ENCODE measurements at regions not wholly inside any gene's neighbourhood (a gene's known extent, or its start where the extent isn't known, plus 50 kb on each side); places are given as distances from the start of the nearest gene placed in this dataset.

- no peak for DNase-seq (ENCODE audit: low spot score)
These were observed 76.0 kb downstream of the FAM124B start for GRCh38 chr2:224325941-224326340.

- DNase-seq (ENCODE audit: low spot score) = no peak
These were observed 77.3 kb downstream of the FAM124B start for GRCh38 chr2:224324604-224325003.

GRCh38 chr2:224320660-224321059 is 81.2 kb downstream of the FAM124B start:
- DNase-seq (ENCODE audit: low spot score) = no peak

- no peak for DNase-seq (ENCODE audit: low spot score)
These were observed 82.2 kb downstream of the FAM124B start for GRCh38 chr2:224319750-224320149.

DNA sequence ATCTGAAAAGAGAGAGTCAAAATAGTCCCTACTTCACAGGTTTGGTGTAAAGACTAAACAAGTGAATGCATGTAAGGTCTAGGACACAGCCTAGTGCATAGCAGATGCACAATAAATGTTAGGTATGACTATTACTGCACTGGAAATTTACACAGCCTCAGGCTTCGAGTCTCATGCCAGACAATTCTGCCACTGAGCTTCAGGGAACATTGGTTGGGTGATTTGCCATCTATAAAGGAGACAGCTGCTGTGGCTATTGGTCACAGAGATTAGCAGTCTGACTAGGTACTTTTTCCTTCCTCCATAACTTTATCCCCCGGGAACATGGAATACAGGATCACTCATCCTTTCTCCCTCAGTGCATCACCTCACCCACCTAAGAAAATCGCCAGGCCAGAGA is 89.2 kb downstream of the FAM124B start:
- no peak for DNase-seq (ENCODE audit: low spot score)

GRCh38 chr2:224310943-224311625 is 90.8 kb downstream of the FAM124B start:
- DNase-seq (ENCODE audit: low spot score) = no peak

GRCh38 chr2:224309176-224309575 is 92.7 kb downstream of the FAM124B start:
- DNase-seq (ENCODE audit: low spot score) = no peak

DNA sequence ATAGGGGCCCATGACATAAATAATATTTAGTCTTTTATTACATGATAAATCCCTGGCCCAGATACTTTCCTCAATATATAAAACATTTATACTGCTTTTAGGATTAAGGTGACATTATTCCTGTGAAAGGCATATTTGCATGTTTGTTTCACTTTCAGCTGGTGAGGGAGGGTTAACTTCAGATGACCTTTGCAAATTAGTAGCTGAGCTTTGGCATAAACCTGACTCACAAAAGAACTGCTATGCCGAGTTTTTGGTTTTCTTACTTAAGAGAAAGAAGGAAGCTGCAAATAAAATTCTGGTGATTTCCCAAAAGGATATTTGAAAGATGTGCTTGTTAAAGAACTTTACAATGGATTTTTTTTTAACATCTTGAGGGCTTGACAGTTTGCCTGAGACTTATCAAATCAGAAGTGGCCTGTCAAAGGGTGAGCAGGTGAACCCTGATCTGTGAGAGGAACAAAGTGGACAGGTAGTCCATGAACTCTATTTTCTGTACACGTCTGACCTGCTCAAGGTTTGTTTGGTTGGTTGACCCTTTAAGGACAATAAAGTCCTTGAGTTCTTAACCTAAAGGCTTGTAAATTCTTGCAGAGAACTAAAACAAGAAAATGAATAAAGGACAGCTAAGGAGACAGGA is 93.5 kb downstream of the FAM124B start:
- DNase-seq (ENCODE audit: low spot score) = no peak

GRCh38 chr2:224302952-224303351 is 99.0 kb downstream of the FAM124B start:
- no peak for DNase-seq (ENCODE audit: low spot score)

GRCh38 chr2:224293976-224294375 is 107.9 kb downstream of the FAM124B start:
- DNase-seq (ENCODE audit: low spot score) = no peak

- DNase-seq (ENCODE audit: low spot score) = no peak
These were observed 114.4 kb downstream of the FAM124B start for GRCh38 chr2:224287531-224287930.

DNA sequence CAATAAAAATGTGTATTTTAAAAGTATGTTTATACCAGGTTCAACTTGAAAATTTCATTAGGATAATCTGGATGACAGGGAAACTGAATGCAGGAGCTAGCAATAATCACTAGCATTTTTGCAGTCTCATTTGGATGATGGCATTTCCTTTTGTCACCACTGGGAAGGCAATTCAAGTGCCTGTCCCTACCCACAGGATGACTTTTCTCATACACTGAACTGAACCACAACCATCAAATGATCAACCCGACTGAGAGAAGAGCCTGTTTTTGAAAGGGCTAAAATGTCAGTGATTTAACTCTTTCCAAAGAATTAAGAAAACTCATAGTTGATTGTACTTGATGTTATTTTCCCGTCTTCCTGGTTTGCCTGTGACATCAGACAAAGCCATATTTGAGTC is 115.0 kb downstream of the FAM124B start:
- DNase-seq (ENCODE audit: low spot score) = no peak

DNA sequence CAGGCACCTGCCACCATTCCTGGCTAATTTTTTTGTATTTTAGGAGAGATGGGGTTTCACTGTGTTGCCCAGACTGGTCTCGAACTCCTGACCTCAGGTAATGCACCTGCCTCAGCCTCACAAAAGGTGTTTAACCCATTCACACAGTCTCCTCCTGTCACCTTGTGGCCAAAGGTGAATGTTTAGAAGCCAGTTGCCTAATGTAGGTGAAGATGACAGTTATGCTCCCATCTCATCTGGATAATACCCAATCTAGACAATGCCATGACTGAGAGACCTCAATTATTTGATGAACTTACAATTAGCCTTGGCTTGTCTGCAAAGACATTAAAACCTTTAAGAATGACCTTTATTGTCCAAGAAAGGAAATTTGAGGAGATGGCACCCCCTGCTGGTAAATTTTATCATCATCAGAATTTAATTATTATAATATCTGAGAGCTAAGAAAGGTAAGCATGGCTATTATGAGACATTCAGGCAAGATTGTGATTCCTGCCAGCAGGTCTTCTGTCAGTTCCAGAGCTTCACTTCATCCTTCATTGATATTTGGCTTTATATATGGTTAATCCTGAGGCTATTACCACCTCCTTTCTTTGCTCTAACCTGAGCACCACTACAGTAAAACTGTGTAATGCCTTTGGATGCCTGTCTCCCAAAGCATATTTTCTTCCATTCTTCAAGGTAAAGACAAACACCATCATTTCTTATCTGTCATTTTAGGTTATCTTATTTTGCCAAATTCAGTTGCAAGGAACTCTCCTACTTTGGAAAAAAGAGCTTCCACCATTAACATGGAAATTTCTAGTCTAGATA is 117.6 kb downstream of the FAM124B start:
- DNase-seq (ENCODE audit: low spot score) = no peak

DNA sequence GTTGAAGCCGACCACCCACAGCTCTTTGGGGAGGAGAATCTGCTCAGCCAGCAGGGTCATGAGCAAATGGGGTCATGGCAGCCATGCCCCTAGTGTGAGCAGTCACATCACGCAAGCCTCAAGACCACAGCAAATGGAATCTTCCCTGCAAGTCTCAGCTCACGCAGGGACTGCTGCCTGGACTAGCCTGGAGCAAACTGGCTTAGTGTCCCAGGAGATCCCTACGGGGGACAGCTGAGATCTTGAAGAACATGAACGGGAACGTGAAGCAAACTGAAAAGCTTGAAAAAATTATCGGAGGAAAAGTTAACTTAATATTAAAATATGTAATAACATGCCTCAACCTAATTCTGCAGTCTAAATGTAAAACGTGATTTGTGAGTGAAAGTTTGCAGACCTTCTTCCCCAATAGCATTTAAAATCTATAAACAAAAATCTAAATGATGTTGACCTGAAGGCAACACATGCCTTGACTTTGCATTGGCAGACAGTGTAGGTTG is 118.4 kb downstream of the FAM124B start:
- no peak for DNase-seq (ENCODE audit: low spot score)

DNA sequence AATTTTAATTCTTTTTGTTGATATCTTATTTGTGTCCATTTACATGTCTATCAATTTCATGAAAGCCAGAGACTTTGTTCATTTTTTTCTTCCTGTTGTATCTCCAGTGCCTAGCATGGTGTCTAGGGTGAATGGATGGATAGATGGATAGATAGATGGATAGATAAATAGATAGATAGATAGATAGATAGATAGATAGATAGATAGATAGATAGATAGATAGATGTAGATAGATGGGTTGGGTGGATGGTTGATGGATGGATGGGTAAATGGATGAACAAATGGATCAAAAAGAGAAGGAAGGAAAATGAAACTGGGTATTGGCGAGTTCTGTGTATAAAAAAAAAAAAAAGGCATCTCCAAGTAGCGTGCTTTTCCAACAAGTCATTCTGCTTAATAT is 120.5 kb downstream of the FAM124B start:
- no peak for DNase-seq (ENCODE audit: low spot score)

GRCh38 chr2:224278531-224278930 is 123.4 kb downstream of the FAM124B start:
- no peak for DNase-seq (ENCODE audit: low spot score)

DNA sequence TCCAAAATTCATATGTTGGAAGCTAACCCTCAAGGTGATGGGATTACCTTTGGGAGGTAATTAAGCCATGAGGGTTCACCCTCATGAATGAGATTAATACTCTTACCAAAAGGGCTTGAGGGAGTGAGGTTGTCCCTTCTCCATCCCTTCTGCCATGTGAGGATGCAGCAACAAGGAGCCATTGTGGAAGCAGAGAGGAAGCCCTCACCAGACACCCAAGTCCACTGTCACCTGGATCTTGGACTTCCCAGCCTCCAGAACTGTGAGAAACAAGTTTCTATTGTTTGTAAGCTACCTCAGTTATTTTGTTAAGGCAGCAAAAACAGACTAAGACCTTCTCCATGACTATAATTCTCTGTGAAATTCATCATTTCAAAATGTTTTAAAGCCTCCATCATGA is 125.7 kb downstream of the FAM124B start:
- DNase-seq (ENCODE audit: low spot score) = no peak

GRCh38 chr2:224272237-224272910 is 129.5 kb downstream of the FAM124B start:
- DNase-seq (ENCODE audit: low spot score) = no peak

- DNase-seq (ENCODE audit: low spot score) = no peak
These were observed 130.2 kb downstream of the FAM124B start for GRCh38 chr2:224271617-224272236.

DNA sequence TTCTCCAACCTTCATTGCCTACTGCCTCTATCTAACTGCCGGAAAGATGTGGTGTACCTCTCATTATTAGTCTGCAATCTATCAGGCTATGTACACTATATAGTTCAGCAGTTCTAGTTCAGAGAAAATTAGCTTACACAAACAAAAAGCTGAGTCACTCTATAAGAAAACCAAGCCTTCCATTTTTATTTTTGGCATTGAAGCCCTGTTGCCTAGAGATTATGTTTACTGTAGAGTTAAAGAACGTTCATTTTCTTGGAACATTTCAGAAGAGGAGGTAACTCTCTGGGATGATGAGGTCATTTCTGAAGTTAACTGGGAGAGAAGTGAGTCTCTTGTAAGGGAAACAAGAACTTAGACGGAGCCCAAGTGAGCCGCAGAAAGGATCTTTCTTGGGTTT is 133.5 kb downstream of the FAM124B start:
- DNase-seq (ENCODE audit: low spot score) = no peak

DNA sequence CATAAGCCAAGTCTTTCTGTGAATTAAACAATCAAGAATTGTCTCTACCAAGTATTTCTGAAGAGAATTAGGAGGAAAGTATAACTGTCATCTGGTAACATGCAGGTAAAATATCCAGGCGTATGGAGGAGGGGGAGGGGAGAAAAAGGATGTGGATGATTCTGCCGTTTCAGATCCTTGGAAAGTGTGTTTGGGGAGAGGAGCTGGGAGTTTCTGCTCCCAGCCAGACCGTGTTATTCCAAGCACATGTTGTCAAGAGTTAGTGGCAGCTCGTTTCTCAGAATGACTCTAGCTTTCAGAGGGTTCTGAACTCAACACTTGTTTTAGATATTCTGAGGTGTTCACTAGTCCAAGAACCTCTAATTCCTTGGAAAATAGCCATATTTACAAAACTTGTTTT is 137.6 kb downstream of the FAM124B start:
- DNase-seq (ENCODE audit: low spot score) = no peak

DNA sequence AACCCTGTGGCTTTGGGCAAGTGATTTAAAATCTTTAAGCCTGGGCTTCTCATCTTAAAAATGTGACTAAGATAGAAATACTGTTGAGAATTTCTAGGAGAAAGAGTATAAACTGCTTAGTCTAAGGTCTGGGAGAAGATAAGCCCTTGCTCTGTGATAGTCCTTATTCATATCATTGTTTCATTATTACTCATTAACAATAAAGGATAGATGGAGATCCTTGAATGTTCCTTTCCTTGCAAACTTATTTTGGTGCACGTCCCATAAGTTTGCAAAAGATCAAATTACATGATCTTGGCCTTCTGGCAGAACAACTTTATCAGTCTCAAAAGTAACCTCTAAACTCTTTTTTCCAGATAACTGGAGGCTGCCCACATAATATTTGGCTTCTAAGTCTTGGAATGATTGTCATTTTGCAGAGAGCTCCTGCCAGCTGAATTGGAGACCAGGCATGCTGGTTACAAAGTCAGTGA is 138.3 kb downstream of the FAM124B start:
- DNase-seq (ENCODE audit: low spot score) = no peak

Data from mucosa of gallbladder (tissue), 1 donor.